Common myeloid progenitor, CD34-positive (primary cell): ENCODE measurements at regions not wholly inside any gene's neighbourhood (a gene's known extent, or its start where the extent isn't known, plus 50 kb on each side); places are given as distances from the start of the nearest gene placed in this dataset.

Experiments
- CTCF ChIA-PET: fragments of 350-600 bp; sonication (Branson Sonifier 250); formaldehyde crosslinking; loops from one replicate; lab custom pipeline; 2021; ENCODE audit warnings: antibody characterized with exemption; lab: Charles Lee
- POLR2A ChIA-PET: fragments of 350-600 bp; sonication (Branson Sonifier 250); formaldehyde crosslinking; loops from one replicate; lab custom pipeline; 2021; ENCODE audit warnings: antibody characterized with exemption; lab: Charles Lee
- DNase-seq, 3 donors: peaks; one replicate each; pipeline versions ENCODE4 v3.0.0 to v3.0.0-alpha.2; 2013
- H3K27ac ChIP-seq, 2 experiments: 1 replicate in 1 of 2; 2 replicates in 1 of 2; pipeline ENCODE4 v1.7.0; 2013; ENCODE audit warnings: inconsistent platforms in 2 of 2, low read length in 2 of 2, mild to moderate bottlenecking in 2 of 2, low read depth in 1 of 2, moderate library complexity in 1 of 2; ENCODE audit not compliant: severe bottlenecking in 2 of 2, insufficient read depth in 1 of 2, poor library complexity in 1 of 2
- H3K27me3 ChIP-seq, 5 experiments: replicated peaks in 2 of 5; 1 replicate in 3 of 5; 2 replicates in 2 of 5; pipeline versions ENCODE4 v1.6.1 to v1.7.0; 2013; ENCODE audit warnings: low read length in 4 of 5, mild to moderate bottlenecking in 2 of 5, moderate library complexity in 2 of 5, inconsistent platforms in 1 of 5; ENCODE audit not compliant: insufficient read depth in 5 of 5, control insufficient read depth in 4 of 5
- H3K36me3 ChIP-seq, 4 experiments: 1 replicate in 2 of 4; 2 replicates in 2 of 4; pipeline versions ENCODE4 v1.6.1 to v1.7.0; 2013; ENCODE audit warnings: low read length in 3 of 4, control low read depth in 1 of 4, mild to moderate bottlenecking in 1 of 4; ENCODE audit not compliant: control insufficient read depth in 4 of 4, insufficient read depth in 4 of 4
- H3K4me1 ChIP-seq, 4 experiments: 1 replicate in 3 of 4; 2 replicates in 1 of 4; pipeline versions ENCODE4 v1.6.1 to v1.7.1; 2013; ENCODE audit warnings: low read length in 3 of 4, mild to moderate bottlenecking in 3 of 4, control low read depth in 1 of 4, inconsistent platforms in 1 of 4, moderate library complexity in 1 of 4; ENCODE audit not compliant: control insufficient read depth in 4 of 4, insufficient read depth in 4 of 4; ENCODE audit errors: control extremely low read depth in 1 of 4
- H3K4me3 ChIP-seq, 7 experiments: 1 replicate in 4 of 7; 2 replicates in 3 of 7; pipeline versions ENCODE4 v1.5.1 to v1.7.0; 2013; ENCODE audit warnings: mild to moderate bottlenecking in 7 of 7, low read length in 6 of 7, moderate library complexity in 6 of 7, inconsistent platforms in 2 of 7, low read depth in 2 of 7, control low read depth in 1 of 7; ENCODE audit not compliant: insufficient read depth in 4 of 7, control insufficient read depth in 1 of 7; ENCODE audit errors: extremely low read depth in 1 of 7
- H3K9me3 ChIP-seq, 5 experiments: 1 replicate in 4 of 5; 2 replicates in 1 of 5; pipeline versions ENCODE4 v1.6.1 to v1.7.1; 2013; ENCODE audit warnings: low read length in 4 of 5, mild to moderate bottlenecking in 2 of 5, inconsistent platforms in 1 of 5, low read depth in 1 of 5, moderate library complexity in 1 of 5; ENCODE audit not compliant: control insufficient read depth in 4 of 5, insufficient read depth in 2 of 5; ENCODE audit errors: control extremely low read depth in 1 of 5
- WGBS: methylation state at CpG from one replicate; pipeline ENCODE4 v1.1.5; 2013; ENCODE audit not compliant: insufficient coverage; 5-methylcytosine and 5-hydroxymethylcytosine counted together

DNA sequence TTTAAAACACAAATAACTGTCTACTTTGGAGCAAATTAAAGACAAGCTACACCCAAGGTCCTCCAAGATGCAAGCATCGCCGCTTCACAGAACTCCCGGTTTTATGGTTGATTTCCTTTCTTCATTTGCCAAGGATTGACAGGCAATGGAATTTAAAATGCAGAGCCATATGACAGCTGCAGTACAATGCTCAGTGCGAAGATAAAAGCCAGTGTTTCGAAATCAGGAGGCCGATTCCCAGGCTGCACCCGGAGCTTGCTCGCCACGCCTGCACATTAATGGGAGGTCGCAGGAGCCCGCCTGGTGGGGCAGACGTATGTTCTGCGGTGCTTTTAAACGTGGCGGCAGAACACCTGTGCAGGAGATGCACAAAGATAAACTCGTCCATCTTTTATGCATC is 727.6 kb upstream of the SOX11 start:
- Histone ChIP-seq H3K36me3 (no peaks in the 10 kb centered on the region), H3K27ac (no peak overlapping the region), H3K4me1 (no peaks in the 10 kb centered on the region), H3K4me3 (no peak overlapping the region), H3K27me3 (no peaks in the 10 kb centered on the region), H3K9me3 (no peaks in the 10 kb centered on the region)
- ChIA-PET CTCF (no interaction called here), POLR2A (no interaction called here)
- DNase-seq, result no peak
- 91% methylated on average over 16 of the region's 16 CpGs for WGBS

DNA sequence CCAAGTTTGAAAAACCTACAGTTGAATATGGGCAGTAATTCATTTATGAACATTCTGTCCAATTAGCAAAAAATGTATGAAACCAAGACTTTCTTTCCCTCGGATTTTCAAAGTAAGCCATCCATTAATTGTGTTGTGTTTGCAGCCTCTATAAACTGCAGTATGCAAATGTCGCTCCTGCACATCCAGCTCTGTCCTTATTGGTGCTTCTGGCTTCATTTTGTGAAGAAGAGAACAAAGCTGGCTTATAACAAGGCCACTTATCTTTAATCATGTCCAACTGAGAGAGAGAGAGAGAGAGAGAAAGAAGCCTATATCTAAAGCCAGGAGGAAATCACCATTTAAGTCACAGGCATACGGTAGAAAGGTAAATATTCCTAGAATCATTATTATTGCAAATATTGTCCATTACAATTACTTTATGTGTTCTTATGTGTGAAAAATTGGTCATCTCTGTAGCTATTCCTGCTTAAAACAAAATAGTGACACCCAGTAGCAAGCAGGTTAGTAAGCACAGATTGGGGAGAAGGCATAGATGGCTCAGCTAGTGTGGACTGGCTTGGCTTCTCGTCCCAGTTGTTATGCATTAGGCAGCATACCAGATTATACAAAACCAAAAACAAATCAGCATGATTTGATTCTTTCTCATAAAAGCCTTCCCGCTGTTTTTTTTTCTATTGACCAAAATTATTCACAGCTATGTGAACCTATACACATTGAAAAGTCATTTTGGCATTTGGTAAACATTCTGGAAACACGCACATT is 726.4 kb upstream of the SOX11 start:
- no peak overlapping the region for H3K4me3 ChIP-seq
- H3K27me3 ChIP-seq, result no peaks in the 10 kb centered on the region
- H3K36me3 ChIP-seq, result no peaks in the 10 kb centered on the region
- 100% methylated on average over 4 of the region's 6 CpGs for WGBS
- no peaks in the 10 kb centered on the region for H3K9me3 ChIP-seq
- ChIA-PET CTCF (no interaction called here), POLR2A (no interaction called here)
- no peak for DNase-seq
- no peaks in the 10 kb centered on the region for H3K4me1 ChIP-seq
- H3K27ac ChIP-seq, result no peak overlapping the region

DNA sequence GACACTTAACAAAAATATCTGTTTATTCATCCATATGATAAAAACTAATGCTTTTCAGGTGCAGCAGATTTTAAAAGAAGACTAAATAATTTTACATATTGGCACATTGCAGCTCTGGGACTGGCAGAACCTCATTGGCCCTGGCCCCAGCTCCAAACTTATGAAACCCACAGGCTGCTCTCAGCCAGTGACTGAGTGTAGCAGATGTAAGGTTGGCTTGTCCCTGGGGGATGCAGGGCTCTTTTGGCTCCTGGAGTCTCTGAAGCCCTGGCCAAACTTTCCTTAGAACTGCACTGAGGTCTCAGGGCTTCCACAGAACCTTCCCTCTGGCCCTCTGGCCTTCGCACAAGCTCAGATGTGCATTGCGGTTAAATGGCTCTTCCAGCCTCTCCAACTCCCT is 725.0 kb upstream of the SOX11 start:
- no peaks in the 10 kb centered on the region for H3K36me3 ChIP-seq
- H3K4me1 ChIP-seq, result no peaks in the 10 kb centered on the region
- no peaks in the 10 kb centered on the region for H3K9me3 ChIP-seq
- no peaks in the 10 kb centered on the region for H3K27me3 ChIP-seq
- H3K27ac ChIP-seq, result no peak overlapping the region
- CTCF ChIA-PET, result no interaction called here
- H3K4me3 ChIP-seq, result no peak overlapping the region
- POLR2A ChIA-PET, result no interaction called here
- no peak for DNase-seq
- WGBS, result 95% methylated on average over 2 of the region's 2 CpGs

DNA sequence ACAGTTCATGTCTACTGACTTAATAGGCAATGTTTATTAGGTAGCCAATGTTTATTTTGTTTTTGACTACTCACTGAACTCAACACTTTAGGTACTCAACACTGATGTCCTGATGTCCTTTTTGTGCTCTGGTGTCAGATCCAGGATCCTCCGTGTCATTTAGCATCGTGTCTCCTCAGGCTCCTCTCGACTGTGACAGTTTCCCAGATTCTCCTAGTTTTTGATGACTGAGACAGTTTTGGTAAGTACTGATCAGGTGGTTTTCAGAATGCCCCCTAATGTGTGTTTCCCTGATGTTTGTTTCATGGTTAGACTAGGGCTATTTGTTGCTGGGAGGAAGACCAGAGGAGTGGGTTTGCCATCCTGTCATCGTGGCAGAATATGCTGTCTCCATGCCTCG is 719.7 kb upstream of the SOX11 start:
- WGBS, result 84% methylated on average over 5 of the region's 5 CpGs
- Histone ChIP-seq H3K27me3 (no peaks in the 10 kb centered on the region), H3K4me1 (no peaks in the 10 kb centered on the region), H3K4me3 (no peak overlapping the region), H3K36me3 (no peaks in the 10 kb centered on the region), H3K27ac (no peak overlapping the region), H3K9me3 (no peaks in the 10 kb centered on the region)
- DNase-seq, result no peak
- ChIA-PET CTCF (no interaction called here), POLR2A (no interaction called here)

DNA sequence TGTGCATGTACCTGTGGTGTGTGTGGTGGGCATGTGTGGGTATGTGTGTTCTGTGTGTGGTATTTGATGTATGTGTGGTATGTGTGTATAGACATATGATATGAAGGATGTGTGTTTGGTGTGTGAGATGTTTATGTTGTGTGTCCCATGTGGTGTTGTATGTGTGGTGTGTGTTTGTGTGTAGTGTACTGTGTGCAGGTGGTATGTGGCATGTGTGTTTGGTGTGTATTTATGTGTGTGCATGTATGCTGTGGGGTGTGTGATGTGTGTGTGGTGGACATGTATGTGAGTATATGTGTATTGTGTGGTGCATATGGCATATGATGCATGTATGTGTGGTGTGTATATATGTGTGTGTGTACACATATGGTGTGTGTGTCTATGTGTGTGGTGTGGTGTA is 718.8 kb upstream of the SOX11 start:
- CTCF ChIA-PET, result no interaction called here
- H3K9me3 ChIP-seq, result no peaks in the 10 kb centered on the region
- no peaks in the 10 kb centered on the region for H3K36me3 ChIP-seq
- no peak overlapping the region for H3K27ac ChIP-seq
- no peaks in the 10 kb centered on the region for H3K27me3 ChIP-seq
- no peaks in the 10 kb centered on the region for H3K4me1 ChIP-seq
- POLR2A ChIA-PET, result no interaction called here
- H3K4me3 ChIP-seq, result no peak overlapping the region
- DNase-seq, result no peak

DNA sequence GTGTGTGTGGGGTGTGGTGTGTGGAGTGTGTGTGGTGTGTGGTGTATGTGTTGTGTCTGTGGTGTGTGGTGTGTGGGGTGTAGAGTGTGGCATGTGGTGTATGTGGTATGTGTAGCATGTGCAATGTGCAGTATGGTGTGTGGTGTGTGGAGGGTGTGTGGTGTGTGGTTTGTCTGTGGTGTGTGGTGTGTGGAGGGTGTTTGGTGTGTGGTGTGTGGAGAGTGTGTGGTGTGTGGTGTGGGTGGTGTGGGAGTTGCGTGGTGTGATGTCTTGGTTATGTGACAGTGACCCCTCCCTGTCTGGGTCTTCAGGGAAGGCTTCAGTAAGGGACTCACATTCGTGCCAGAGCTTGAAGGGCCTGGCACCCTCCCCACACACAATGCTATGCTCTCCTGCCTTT is 718.2 kb upstream of the SOX11 start:
- ChIA-PET CTCF (interaction anchor here (0.6 kb wide), 1 partner anchor 14 kb away, joined by 3 read pairs; no protein-coding TSS in a partner anchor), POLR2A (no interaction called here)
- H3K36me3 ChIP-seq, result no peaks in the 10 kb centered on the region
- DNase-seq, result no peak
- no peaks in the 10 kb centered on the region for H3K4me1 ChIP-seq
- no peaks in the 10 kb centered on the region for H3K9me3 ChIP-seq
- no peaks in the 10 kb centered on the region for H3K27me3 ChIP-seq
- WGBS, result 100% methylated on average over 1 of the region's 2 CpGs
- H3K4me3 ChIP-seq, result no peak overlapping the region
- no peak overlapping the region for H3K27ac ChIP-seq

DNA sequence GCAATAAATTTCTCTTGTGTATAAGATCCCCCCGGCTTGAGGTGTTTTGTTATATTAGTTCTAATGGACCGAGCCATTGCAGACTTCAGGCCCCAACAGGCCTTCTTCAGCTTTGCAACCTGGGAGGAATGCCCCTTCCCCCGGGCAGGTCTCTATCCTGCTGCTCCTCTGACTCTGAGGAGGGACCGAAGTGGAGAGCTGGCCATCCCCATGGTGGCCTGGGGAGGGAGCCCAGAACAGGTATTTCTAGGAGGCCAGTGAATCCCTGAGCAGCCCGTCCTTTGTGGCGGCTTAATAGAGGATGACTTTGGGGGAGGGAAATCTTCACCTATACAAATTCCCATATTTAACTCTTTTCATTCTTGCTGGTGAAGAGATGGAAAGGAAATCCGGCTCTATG is 715.8 kb upstream of the SOX11 start:
- Histone ChIP-seq H3K4me1 (no peaks in the 10 kb centered on the region), H3K27ac (no peak overlapping the region), H3K4me3 (no peak overlapping the region), H3K36me3 (no peaks in the 10 kb centered on the region), H3K9me3 (no peaks in the 10 kb centered on the region), H3K27me3 (no peaks in the 10 kb centered on the region)
- POLR2A ChIA-PET, result no interaction called here
- DNase-seq, result no peak
- CTCF ChIA-PET, result no interaction called here
- WGBS, result 89% methylated on average over 3 of the region's 7 CpGs
